Loucy (cell line): ENCODE measurements at regions not wholly inside any gene's neighbourhood (a gene's known extent, or its start where the extent isn't known, plus 50 kb on each side); places are given as distances from the start of the nearest gene placed in this dataset.

Experiments used
- CTCF ChIP-seq: fragments of 200-600 bp; sonication (generic); conservative IDR thresholded peaks from 2 replicates; pipeline ENCODE4 v1.5.1; 2014; ENCODE audit warnings: mild to moderate bottlenecking, antibody characterized with exemption, low read length
- EZH2phosphoT487 ChIP-seq: fragments of 200-600 bp; IDR thresholded peaks from 2 replicates; pipeline ENCODE4 v1.6.1; 2018; ENCODE audit warnings: antibody characterized with exemption, mild to moderate bottlenecking, moderate library complexity, borderline replicate concordance

- no peak for TF ChIP-seq CTCF
- TF ChIP-seq EZH2phosphoT487: no peak
Measured at GRCh38 chr1:172959571-172959970, 91.2 kb downstream of the TNFSF18 start.
